B cell (primary cell): ENCODE measurements at regions not wholly inside any gene's neighbourhood (a gene's known extent, or its start where the extent isn't known, plus 50 kb on each side); places are given as distances from the start of the nearest gene placed in this dataset.

Source experiments
- EZH2 ChIP-seq: IDR thresholded peaks from 2 replicates; pipeline ENCODE4 v1.6.1; 2012; ENCODE audit warnings: borderline replicate concordance, low read depth, mild to moderate bottlenecking, moderate library complexity, low read length; ENCODE audit not compliant: insufficient read depth, poor library complexity, severe bottlenecking
- TF ChIP-seq, protein P1 (sequence below): fragments of 200-600 bp; IDR thresholded peaks from one replicate; pipeline ENCODE4 v1.8.0; 2022; ENCODE audit warnings: antibody characterized with exemption, mild to moderate bottlenecking

DNA sequence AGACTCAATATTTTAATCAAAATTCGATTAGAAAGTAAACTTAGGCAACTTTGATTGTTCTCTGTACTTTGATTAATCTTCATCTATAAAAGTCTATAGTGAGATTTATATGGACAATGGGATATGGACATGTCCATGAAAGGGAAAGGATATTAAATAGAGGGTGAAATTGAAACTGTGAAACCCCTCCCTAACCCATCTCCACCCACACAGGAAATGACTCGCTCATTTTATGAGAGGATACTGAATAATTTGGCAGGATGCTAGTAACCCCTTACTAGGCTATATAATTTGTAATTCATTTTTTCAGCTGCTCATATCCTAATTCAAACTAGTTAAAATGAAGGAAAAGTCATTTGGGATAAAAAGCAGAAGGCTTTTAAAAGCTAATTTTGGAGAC lies 328.0 kb upstream of the ATP2B1 start:
- TF ChIP-seq, protein P1, sequence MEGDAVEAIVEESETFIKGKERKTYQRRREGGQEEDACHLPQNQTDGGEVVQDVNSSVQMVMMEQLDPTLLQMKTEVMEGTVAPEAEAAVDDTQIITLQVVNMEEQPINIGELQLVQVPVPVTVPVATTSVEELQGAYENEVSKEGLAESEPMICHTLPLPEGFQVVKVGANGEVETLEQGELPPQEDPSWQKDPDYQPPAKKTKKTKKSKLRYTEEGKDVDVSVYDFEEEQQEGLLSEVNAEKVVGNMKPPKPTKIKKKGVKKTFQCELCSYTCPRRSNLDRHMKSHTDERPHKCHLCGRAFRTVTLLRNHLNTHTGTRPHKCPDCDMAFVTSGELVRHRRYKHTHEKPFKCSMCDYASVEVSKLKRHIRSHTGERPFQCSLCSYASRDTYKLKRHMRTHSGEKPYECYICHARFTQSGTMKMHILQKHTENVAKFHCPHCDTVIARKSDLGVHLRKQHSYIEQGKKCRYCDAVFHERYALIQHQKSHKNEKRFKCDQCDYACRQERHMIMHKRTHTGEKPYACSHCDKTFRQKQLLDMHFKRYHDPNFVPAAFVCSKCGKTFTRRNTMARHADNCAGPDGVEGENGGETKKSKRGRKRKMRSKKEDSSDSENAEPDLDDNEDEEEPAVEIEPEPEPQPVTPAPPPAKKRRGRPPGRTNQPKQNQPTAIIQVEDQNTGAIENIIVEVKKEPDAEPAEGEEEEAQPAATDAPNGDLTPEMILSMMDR = no peak
- no peak for TF ChIP-seq EZH2
